ENCODE measurements at regions not wholly inside any gene's neighbourhood (a gene's known extent, or its start where the extent isn't known, plus 50 kb on each side); places are given as distances from the start of the nearest gene placed in this dataset.
A peak's percentile ranks its signal among the peaks of the same experiment; 100 is the strongest.

DNA sequence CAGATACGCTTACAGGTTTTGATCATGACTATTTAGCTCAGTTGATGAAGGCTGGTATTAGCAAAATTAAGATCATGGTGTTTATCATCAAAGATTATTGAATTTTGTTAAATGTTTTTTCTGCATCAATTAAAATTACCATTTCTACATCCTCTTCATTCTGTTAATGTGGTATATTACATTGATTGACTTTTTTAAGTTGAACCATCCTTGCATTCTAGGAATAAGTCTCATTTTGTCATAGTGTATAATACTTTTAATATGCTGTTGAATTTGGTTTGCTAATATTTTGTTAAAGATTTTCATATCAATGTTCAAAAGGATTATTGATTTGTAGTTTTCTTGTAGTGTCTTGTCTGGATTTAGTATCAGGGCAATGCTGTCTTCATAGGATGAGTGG lies 142.4 kb downstream of the LYPLAL1 start:
- no peak for DNase-seq (ENCODE audit: low spot score)

DNA sequence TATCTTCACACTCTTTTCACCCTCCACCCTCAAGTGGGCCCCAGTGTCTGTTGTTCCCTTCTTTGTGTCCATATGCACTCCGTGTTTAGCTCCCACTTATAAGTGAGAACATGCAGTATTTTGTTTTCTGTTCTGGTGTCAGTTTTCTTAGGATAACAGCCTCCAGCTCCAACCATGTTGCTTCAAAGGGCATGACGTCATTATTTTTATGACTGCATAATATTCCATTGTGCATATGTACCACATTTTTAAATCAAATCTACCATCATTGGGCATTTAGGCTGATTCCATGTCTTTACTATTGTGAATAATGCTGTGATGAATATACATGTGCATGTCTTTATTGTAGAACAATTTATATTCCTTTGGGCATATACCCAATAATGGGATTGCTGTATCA lies 140.3 kb downstream of the LYPLAL1 start:
- no peak for DNase-seq (ENCODE audit: low spot score)

DNA sequence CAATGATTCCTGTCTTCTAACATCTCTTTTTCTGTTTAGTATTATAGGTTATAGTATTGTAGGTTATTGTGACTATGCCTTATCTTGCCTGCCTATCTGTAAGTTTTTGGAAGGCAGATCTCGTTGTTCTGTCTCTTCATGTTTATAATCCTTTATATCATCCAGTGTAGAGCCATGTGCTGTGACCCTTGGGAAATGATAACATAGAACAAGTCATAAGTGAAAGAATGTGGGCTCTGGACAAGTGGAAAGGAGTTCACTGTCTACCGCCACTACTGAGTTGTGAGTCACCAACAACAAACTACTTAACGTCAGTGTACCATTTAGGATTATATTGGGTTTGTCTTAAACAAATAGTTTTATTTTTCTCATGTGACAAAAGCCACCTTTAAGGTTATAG lies 139.3 kb downstream of the LYPLAL1 start:
- no peak for DNase-seq (ENCODE audit: low spot score)

DNA sequence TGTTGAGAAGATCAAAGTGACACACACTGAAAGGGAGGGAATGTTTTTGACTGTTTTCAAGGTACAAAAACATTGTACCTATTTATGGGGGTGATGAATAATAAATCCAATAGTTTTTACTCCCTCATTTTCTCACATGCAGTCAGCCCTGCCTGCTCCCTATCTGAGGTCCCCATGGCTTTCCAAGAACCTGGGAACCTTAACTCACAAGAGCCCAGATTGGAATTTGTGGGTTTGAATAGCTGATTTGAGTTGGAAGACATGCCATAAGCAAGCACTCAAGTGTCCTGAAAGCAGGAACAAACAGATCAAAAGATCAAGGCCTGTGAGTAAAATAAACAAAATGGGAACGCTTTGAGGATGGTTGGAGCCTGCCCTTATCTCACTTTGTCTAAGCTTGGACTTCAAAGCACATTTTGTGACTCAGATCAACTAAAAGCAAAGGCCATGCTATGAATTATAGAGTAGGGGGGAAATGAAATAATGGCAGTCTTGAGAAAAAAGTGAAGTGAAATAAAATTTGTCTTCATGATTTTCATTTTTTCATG lies 136.6 kb downstream of the LYPLAL1 start:
- DNase-seq (ENCODE audit: low spot score), result peak; percentile 75

GRCh38 chr1:219308367-219308766 lies 134.7 kb downstream of the LYPLAL1 start:
- no peak for DNase-seq (ENCODE audit: low spot score)

DNA sequence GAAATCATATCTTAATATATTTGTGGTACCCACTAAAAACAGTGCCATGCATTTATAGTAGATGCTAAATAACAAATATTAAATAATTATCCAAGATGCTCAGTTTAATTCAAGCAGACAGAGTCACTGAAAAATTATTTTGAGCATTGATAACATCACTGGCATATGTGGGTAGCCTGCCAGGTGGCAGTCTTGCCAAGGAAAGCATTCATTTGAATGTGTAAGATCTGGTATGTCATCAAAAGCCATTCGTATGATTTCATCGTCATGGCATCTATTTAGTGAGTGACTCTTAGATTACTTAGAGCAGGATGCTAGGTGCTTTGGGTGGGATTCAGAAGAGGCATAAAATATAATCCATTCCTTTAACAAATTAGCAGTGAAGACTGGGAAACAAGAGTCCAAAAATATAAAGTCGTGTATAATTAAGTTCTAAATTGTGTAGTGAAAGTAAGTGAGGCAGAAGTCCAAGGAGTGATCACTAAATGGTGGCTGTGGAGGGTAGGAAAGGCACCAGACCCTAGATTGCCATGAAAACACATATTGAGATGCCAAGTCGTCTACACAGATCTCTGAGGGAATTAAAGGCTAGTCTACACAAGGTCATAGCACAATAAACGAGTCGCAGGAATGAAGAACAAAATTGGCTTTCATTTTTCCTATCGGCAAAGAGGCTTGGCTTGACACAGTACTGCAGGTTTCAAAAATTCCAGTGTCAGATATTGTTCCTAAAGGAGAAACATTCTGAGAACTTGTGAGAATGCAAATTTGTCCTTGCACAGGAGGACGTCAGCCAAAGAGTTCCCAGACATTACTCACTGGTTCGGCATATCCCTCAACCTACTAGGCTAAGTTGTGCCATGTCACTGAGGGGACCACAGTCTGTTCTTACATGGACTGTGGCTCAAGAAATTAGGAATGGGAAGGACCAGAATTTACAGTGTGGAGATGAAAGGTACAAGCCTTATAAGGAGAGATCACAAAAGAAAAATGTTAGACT lies 130.8 kb downstream of the LYPLAL1 start:
- DNase-seq (ENCODE audit: low spot score), result peak; percentile 34

DNA sequence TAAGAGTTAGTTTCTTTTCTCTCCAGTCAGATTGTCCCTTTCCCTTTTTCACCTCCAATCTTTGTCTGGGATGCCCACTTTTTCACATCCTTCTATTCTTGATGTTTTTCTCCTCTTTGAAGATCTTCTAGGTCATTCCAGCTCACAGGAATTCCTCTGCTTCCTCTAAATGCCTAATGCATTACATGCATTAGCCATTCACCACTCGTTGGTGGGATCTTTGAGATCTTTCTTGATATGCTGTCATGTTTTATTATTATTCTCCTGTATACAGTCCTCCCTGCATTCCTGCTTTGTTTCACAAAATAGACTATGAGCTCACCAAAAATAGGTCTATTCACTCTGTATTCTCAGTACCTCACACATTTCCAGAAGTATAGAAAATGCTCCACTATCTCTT lies 129.0 kb downstream of the LYPLAL1 start:
- no peak for DNase-seq (ENCODE audit: low spot score)

DNA sequence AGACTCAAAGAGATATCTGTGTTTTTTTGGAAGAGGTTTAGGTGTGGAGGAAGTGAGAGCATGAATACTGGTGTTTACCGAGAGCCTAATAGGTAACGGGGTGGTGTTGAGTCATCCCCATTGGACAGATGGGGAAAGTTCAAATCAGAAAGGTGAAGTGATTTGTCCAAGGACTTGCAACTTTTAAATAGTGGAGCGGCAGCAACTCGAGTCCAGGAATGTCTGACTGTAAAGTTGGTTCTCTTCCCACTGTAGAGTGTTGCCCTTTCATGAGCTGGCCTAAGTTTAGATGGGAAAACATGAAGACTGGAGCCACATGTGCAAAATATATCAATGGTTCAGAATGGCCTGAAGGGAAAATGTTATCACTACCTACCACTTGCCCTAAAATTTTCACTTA lies 125.7 kb downstream of the LYPLAL1 start:
- no peak for DNase-seq (ENCODE audit: low spot score)

DNA sequence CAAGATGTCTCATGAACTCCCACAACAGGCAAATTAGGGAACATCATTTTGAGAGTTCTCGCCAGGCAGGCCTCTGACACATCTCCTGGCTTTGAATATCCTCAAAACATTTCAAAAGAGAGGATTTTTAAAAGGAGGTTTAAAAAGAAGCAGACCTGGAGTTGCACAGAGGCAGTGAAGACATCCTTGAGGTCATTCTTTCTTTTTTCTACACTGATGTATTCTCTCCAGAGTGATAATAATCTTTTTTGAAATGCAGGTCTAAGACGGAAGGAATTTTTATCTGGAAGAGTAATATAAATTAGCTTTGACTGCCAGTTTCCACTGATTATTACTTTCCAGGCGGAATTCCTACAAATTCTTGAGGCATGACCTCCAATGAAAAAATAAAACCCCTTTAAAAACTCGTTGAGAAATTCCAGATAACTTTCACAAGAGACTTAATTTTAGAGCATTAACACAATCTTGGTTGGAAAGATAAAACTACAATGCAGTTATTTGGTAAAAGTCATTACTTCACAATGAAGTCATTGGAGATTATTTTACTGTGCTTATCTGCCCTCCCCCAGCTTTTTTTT lies 125.0 kb downstream of the LYPLAL1 start:
- no peak for DNase-seq (ENCODE audit: low spot score)

DNA sequence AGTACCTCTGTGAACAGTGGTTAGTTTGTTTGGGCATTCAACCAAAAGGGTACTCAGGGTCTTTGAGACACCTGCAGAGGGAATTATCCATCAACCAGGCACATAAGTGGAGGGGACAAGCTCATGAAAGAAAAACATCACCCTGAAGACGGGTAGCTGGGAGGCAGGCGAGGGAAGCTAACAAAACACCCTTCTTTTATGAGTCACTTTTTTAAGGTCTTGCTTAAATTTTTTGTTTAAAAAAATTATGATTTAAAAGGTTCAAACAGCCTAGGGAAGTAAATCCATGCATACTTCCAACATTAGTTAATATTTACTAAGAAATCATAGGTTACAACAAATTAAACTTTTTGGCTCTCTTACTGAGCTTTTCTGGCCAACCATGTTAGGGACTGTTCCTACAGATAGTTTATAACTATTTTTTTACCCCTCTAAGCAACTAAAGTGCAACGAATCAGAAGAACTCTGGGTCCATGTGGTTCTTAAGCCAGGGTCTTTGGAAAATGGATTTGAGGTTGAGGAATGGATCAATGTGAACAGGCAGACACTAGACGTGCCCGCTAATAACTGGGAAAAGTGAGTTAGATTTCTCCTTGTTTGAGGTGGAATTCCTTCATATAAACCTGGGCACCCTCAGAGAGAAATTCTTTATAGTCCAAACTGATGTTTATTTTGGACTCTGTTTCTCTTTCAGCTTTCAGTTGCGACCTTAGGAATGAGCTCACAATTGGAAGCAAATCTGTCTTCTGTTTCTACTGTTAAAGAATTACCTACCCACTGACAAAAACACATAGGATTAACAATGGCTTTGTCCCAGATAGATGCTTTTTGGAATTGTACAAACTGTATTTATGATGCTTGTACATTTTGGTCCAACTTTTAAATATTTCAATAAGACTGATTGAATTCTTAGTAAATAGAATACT lies 123.0 kb downstream of the LYPLAL1 start:
- DNase-seq (ENCODE audit: low spot score), result no peak

GRCh38 chr1:219294251-219294650 lies 120.6 kb downstream of the LYPLAL1 start:
- no peak for DNase-seq (ENCODE audit: low spot score)

DNA sequence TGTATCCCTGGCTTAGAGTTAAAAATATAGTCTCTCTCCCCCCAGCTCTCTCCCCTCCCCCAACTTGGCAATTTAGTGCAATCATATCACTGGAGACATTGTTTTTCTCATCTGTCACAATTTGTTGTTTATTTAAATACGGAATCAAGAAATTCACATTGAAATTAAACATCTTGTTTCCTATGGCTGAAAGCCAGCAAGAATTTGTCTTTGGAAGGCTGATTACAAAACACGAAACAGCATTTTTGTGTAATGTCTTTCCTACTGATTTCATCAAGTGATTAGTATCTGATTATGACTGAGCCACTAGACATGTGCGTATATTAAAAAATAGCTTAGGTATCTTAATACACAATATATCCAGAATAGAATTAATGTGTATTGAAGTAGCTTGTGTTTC lies 119.7 kb downstream of the LYPLAL1 start:
- DNase-seq (ENCODE audit: low spot score), result no peak

GRCh38 chr1:219292999-219293398 lies 119.3 kb downstream of the LYPLAL1 start:
- no peak for DNase-seq (ENCODE audit: low spot score)

DNA sequence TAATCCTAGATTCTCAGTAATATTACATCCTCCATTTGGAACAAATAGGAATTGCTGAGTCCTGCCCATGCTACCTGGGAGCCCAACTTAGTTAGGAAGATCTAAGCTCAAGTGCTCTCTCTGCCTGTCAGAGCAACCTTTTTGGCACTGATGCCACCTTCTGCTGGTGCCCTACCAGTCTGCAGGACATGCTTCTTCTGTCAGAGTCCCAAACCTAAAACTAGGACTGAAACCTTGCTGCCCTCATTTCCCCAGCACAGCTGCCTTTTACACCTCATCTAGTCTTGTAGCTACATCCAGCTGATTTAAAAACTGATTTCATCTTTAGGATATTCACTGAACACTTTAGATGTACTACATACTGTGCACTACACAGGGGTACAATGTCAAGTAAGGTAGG lies 118.7 kb downstream of the LYPLAL1 start:
- DNase-seq (ENCODE audit: low spot score), result no peak

- DNase-seq (ENCODE audit: low spot score), result no peak
Measured at GRCh38 chr1:219289171-219289570, 115.5 kb downstream of the LYPLAL1 start.

DNA sequence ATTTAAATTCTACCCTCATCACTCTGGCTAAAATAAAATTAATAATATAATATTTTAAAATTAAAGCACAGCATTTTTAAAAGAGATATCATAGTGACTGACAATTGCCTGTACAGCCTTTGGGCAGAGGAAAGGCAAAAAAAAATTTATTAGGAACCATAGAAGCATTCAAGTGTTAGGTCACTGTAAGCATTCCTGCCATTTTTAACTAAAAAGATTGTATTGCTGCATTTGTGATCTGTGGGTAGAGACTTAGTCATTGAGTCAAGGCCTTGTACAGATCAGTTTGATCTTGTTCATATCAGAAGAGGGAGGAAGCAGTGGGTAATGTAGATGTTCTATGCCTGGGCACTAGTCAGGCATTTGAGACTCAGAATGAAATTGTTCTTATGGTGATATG lies 109.9 kb downstream of the LYPLAL1 start:
- DNase-seq (ENCODE audit: low spot score), result no peak

DNA sequence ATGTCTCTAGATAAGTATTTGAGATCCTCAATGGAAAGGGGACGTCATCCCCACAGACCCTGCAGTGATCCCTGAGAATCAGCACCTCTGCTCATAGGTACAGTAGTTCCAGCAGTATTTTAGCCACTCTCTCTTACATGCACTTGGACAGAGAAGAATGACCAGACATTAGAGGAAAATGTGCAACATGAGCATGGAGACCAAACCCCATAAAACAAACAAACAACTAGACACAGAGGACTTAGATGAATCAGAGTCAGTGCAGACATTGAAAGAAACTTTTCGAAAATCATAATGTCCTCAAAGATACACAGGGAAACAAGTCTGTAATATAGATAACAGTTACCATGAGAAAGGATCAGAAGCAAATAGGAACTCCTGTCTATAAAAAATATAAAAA lies 108.2 kb downstream of the LYPLAL1 start:
- DNase-seq (ENCODE audit: low spot score), result no peak

- no peak for DNase-seq (ENCODE audit: low spot score)
Measured at GRCh38 chr1:219279017-219279770, 105.5 kb downstream of the LYPLAL1 start.

GRCh38 chr1:219278288-219278687 lies 104.6 kb downstream of the LYPLAL1 start:
- DNase-seq (ENCODE audit: low spot score), result no peak

GRCh38 chr1:219277304-219278105 lies 103.8 kb downstream of the LYPLAL1 start:
- no peak for DNase-seq (ENCODE audit: low spot score)
